Lower leg skin (tissue), 4 donors: ENCODE measurements at regions not wholly inside any gene's neighbourhood (a gene's known extent, or its start where the extent isn't known, plus 50 kb on each side); places are given as distances from the start of the nearest gene placed in this dataset.

ENCODE experiments used
- DNase-seq, 2 donors: peaks; one replicate each; pipeline ENCODE4 v3.0.0-alpha.2; 2019; ENCODE audit warnings: low spot score in 2 of 2
- H3K4me3 ChIP-seq: fragments of 200-600 bp; sonication (generic); 2 replicates; pipeline ENCODE4 v1.5.1; 2017; ENCODE audit warnings: mild to moderate bottlenecking, low read depth; ENCODE audit not compliant: poor library complexity, severe bottlenecking
- CTCF ChIP-seq, 3 donors: fragments of 450-650 bp; IDR thresholded peaks; one replicate each; pipeline ENCODE4 v1.5.1; 2016; ENCODE audit warnings: antibody characterized with exemption in 3 of 3, mild to moderate bottlenecking in 3 of 3, moderate library complexity in 2 of 3
- POLR2A ChIP-seq, 2 donors: fragments of 450-650 bp; IDR thresholded peaks; one replicate each; pipeline ENCODE4 v1.6.1; 2016 to 2017; ENCODE audit warnings: antibody characterized with exemption in 2 of 2, mild to moderate bottlenecking in 1 of 2, moderate library complexity in 1 of 2
- WGBS, 2 donors: methylation state at CpG; one replicate each; pipeline ENCODE4 v1.1.5; 2018; 5-methylcytosine and 5-hydroxymethylcytosine counted together
- intact Hi-C: fragments of 100-400 bp; cut with DNase I; formaldehyde crosslinking; loops from one replicate; pipeline ENCODE4 v1.15.0; 2023; ENCODE audit warnings: low total_unique reads

- WGBS, 2 donors = 71 to 74% methylated on average over 2 of the region's 2 CpGs
- intact Hi-C loops = no loop called here
These were observed 171.2 kb downstream of the SEMA6D start for GRCh38 chr15:47888385-47889100.

GRCh38 chr15:47890397-47891150 lies 173.3 kb downstream of the SEMA6D start:
- no peak for DNase-seq
- no peak overlapping the region for H3K4me3 ChIP-seq
- no peak for TF ChIP-seq CTCF (IDR thresholded peaks at IDR 0.05)
- TF ChIP-seq POLR2A (IDR thresholded peaks at IDR 0.05) = no peak
- 60 to 66% methylated on average over 3 of the region's 3 CpGs for WGBS, 2 donors
- intact Hi-C loops = no loop called here

More at GRCh38 chr15:47888385-47889100, 171.2 kb downstream of the SEMA6D start:
- TF ChIP-seq POLR2A (IDR thresholded peaks at IDR 0.05) (no peak), CTCF (IDR thresholded peaks at IDR 0.05) (no peak)
- no peak overlapping the region for H3K4me3 ChIP-seq
- DNase-seq = no peak

- DNase-seq = no peak
- no peak overlapping the region for H3K4me3 ChIP-seq
- WGBS, 2 donors = 41 to 66% methylated on average over 2 of the region's 2 CpGs
- intact Hi-C loops = no loop called here
- TF ChIP-seq POLR2A (IDR thresholded peaks at IDR 0.05) = no peak
- no peak for TF ChIP-seq CTCF (IDR thresholded peaks at IDR 0.05)
These were observed 180.2 kb downstream of the SEMA6D start for GRCh38 chr15:47897525-47897924.

- peak in 1 of 2 donors; percentile 24 for DNase-seq
- intact Hi-C loops = no loop called here
- H3K4me3 ChIP-seq = no peak overlapping the region
- 56 to 59% methylated on average over 1 of the region's 1 CpG for WGBS, 2 donors
- no peak for TF ChIP-seq POLR2A (IDR thresholded peaks at IDR 0.05)
- no peak for TF ChIP-seq CTCF (IDR thresholded peaks at IDR 0.05)
These were observed 183.4 kb downstream of the SEMA6D start for GRCh38 chr15:47900751-47901150.

GRCh38 chr15:47903368-47903767 lies 186.1 kb downstream of the SEMA6D start:
- TF ChIP-seq POLR2A (IDR thresholded peaks at IDR 0.05) (no peak), CTCF (IDR thresholded peaks at IDR 0.05) (no peak)
- DNase-seq = no peak
- no peak overlapping the region for H3K4me3 ChIP-seq
- intact Hi-C loops = no loop called here
